NCI-H1105 treated with DMSO at 0.1 percent for 48 hours (cell line): ENCODE measurements at regions not wholly inside any gene's neighbourhood (a gene's known extent, or its start where the extent isn't known, plus 50 kb on each side); places are given as distances from the start of the nearest gene placed in this dataset.
"Not testable (repeated sequence)": the region's sequence is repeated elsewhere in the genome, so short reads cannot be mapped to it uniquely, and the experiment has no call there.

Experiments
- DNase-seq: peaks from one replicate; lab custom pipeline; 2025; lab: John Stamatoyannopoulos, UW

GRCh38 chr2:17362956-17363355, 155.3 kb downstream of the RAD51AP2 start:
- DNase-seq: no peak

- DNase-seq: no peak
Observed at GRCh38 chr2:17355608-17356329, 162.5 kb downstream of the RAD51AP2 start.

GRCh38 chr2:17353263-17353662, 165.0 kb downstream of the RAD51AP2 start:
- DNase-seq: no peak

GRCh38 chr2:17342692-17343091, 175.5 kb downstream of the RAD51AP2 start:
- not testable (repeated sequence) for DNase-seq

- no peak for DNase-seq
Observed at GRCh38 chr2:17337507-17337906, 180.7 kb downstream of the RAD51AP2 start.

GRCh38 chr2:17336458-17336857, 181.8 kb downstream of the RAD51AP2 start:
- no peak for DNase-seq

- DNase-seq: no peak
Observed at GRCh38 chr2:17334300-17334699, 183.9 kb downstream of the RAD51AP2 start.

- DNase-seq: no peak
Observed at GRCh38 chr2:17331636-17332035, 186.6 kb downstream of the RAD51AP2 start.

- no peak for DNase-seq
Observed at GRCh38 chr2:17328161-17328560, 190.1 kb downstream of the RAD51AP2 start.

GRCh38 chr2:17327649-17328048, 190.6 kb downstream of the RAD51AP2 start:
- no peak for DNase-seq

GRCh38 chr2:17326717-17327116, 191.5 kb downstream of the RAD51AP2 start:
- no peak for DNase-seq

- no peak for DNase-seq
Observed at GRCh38 chr2:17323697-17324096, 194.5 kb downstream of the RAD51AP2 start.

- DNase-seq: no peak
Observed at GRCh38 chr2:17322461-17322860, 195.8 kb downstream of the RAD51AP2 start.

GRCh38 chr2:17319090-17319489, 199.2 kb downstream of the RAD51AP2 start:
- DNase-seq: peak; percentile 6

- DNase-seq: no peak
Observed at GRCh38 chr2:17318013-17318412, 200.2 kb downstream of the RAD51AP2 start.

GRCh38 chr2:17317439-17317976, 200.7 kb downstream of the RAD51AP2 start:
- peak; percentile 16 for DNase-seq

GRCh38 chr2:17313261-17313660, 205.0 kb downstream of the RAD51AP2 start:
- DNase-seq: no peak

GRCh38 chr2:17311771-17312511, 206.3 kb downstream of the RAD51AP2 start:
- no peak for DNase-seq

GRCh38 chr2:17311106-17311619, 207.1 kb downstream of the RAD51AP2 start:
- DNase-seq: no peak

GRCh38 chr2:17309741-17310339, 208.4 kb downstream of the RAD51AP2 start:
- peak; percentile 59 for DNase-seq

GRCh38 chr2:17309181-17309580, 209.1 kb downstream of the RAD51AP2 start:
- no peak for DNase-seq

- DNase-seq: no peak
Observed at GRCh38 chr2:17306706-17307105, 211.5 kb downstream of the RAD51AP2 start.

GRCh38 chr2:17306219-17306618, 212.0 kb downstream of the RAD51AP2 start:
- no peak for DNase-seq
